GM19372 (cell line): ENCODE measurements at regions not wholly inside any gene's neighbourhood (a gene's known extent, or its start where the extent isn't known, plus 50 kb on each side); places are given as distances from the start of the nearest gene placed in this dataset.
"Not testable (repeated sequence)": the region's sequence is repeated elsewhere in the genome, so short reads cannot be mapped to it uniquely, and the experiment has no call there.

Experiments used
- ATAC-seq: cut with Tn5 transposase; IDR thresholded peaks from one replicate; pipeline ENCODE4 v1.9.1; 2021; ENCODE audit warnings: mild to moderate bottlenecking, low read depth, moderate library complexity; ENCODE audit not compliant: unreplicated experiment

GRCh38 chr10:33041783-33042437, 83.9 kb upstream of the ITGB1 start:
- ATAC-seq: no peak

- no peak for ATAC-seq
These were observed 82.4 kb upstream of the ITGB1 start for GRCh38 chr10:33040436-33040835.

GRCh38 chr10:33039181-33039580, 81.2 kb upstream of the ITGB1 start:
- ATAC-seq: no peak

GRCh38 chr10:33038672-33039071, 80.6 kb upstream of the ITGB1 start:
- no peak for ATAC-seq

- ATAC-seq: no peak
These were observed 79.7 kb upstream of the ITGB1 start for GRCh38 chr10:33037726-33038125.

- ATAC-seq: no peak
These were observed 78.6 kb upstream of the ITGB1 start for GRCh38 chr10:33036670-33037069.

GRCh38 chr10:33035411-33035810, 77.4 kb upstream of the ITGB1 start:
- ATAC-seq: no peak

GRCh38 chr10:33034931-33035330, 76.9 kb upstream of the ITGB1 start:
- no peak for ATAC-seq

- no peak for ATAC-seq
These were observed 74.7 kb upstream of the ITGB1 start for GRCh38 chr10:33032654-33033151.

GRCh38 chr10:33031815-33032653, 74.0 kb upstream of the ITGB1 start:
- ATAC-seq: no peak

- no peak for ATAC-seq
These were observed 73.1 kb upstream of the ITGB1 start for GRCh38 chr10:33031171-33031570.

GRCh38 chr10:33028515-33028914, 70.5 kb upstream of the ITGB1 start:
- not testable (repeated sequence) for ATAC-seq

GRCh38 chr10:33027088-33027487, 69.1 kb upstream of the ITGB1 start:
- no peak for ATAC-seq

- no peak for ATAC-seq
These were observed 68.4 kb upstream of the ITGB1 start for GRCh38 chr10:33026422-33026821.

GRCh38 chr10:33025910-33026309, 67.9 kb upstream of the ITGB1 start:
- ATAC-seq: no peak

- no peak for ATAC-seq
These were observed 67.0 kb upstream of the ITGB1 start for GRCh38 chr10:33025039-33025438.

GRCh38 chr10:33022691-33023090, 64.7 kb upstream of the ITGB1 start:
- no peak for ATAC-seq

GRCh38 chr10:33022090-33022489, 64.1 kb upstream of the ITGB1 start:
- ATAC-seq: no peak

- ATAC-seq: no peak
These were observed 59.0 kb upstream of the ITGB1 start for GRCh38 chr10:33016988-33017387.

GRCh38 chr10:33015761-33016547, 57.9 kb upstream of the ITGB1 start:
- no peak for ATAC-seq

- ATAC-seq: not testable (repeated sequence)
These were observed 55.3 kb upstream of the ITGB1 start for GRCh38 chr10:33013331-33013730.
